ENCODE measurements at regions not wholly inside any gene's neighbourhood (a gene's known extent, or its start where the extent isn't known, plus 50 kb on each side); places are given as distances from the start of the nearest gene placed in this dataset.

- no peak for DNase-seq
Observed at GRCh38 chr6:54991761-54992330, 145.3 kb downstream of the FAM83B start.

- DNase-seq: peak; percentile 1
Observed at GRCh38 chr6:54992789-54993188, 146.2 kb downstream of the FAM83B start.

- DNase-seq: no peak
Observed at GRCh38 chr6:54993294-54993693, 146.7 kb downstream of the FAM83B start.

GRCh38 chr6:54993948-54994347 is 147.4 kb downstream of the FAM83B start:
- DNase-seq: no peak

- DNase-seq: no peak
Observed at GRCh38 chr6:54998576-54998975, 152.0 kb downstream of the FAM83B start.

GRCh38 chr6:55003719-55004430 is 157.3 kb downstream of the FAM83B start:
- no peak for DNase-seq

GRCh38 chr6:55009131-55009530 is 162.6 kb downstream of the FAM83B start:
- DNase-seq: no peak

GRCh38 chr6:55011034-55011433 is 163.3 kb upstream of the HCRTR2 start:
- peak; percentile 6 for DNase-seq

GRCh38 chr6:55012454-55012853 is 161.9 kb upstream of the HCRTR2 start:
- DNase-seq: no peak

- DNase-seq: no peak
Observed at GRCh38 chr6:55014321-55015088, 159.8 kb upstream of the HCRTR2 start.

- no peak for DNase-seq
Observed at GRCh38 chr6:55016261-55016660, 158.1 kb upstream of the HCRTR2 start.

GRCh38 chr6:55017555-55018300 is 156.6 kb upstream of the HCRTR2 start:
- DNase-seq: no peak

GRCh38 chr6:55019591-55019990 is 154.7 kb upstream of the HCRTR2 start:
- no peak for DNase-seq

GRCh38 chr6:55023230-55023629 is 151.1 kb upstream of the HCRTR2 start:
- DNase-seq: peak; percentile 93

GRCh38 chr6:55033016-55033546 is 141.2 kb upstream of the HCRTR2 start:
- DNase-seq: peak; percentile 21

- peak; percentile 79 for DNase-seq
Observed at GRCh38 chr6:55034752-55035151, 139.6 kb upstream of the HCRTR2 start.

GRCh38 chr6:55040102-55040848 is 134.0 kb upstream of the HCRTR2 start:
- DNase-seq: peak; percentile 92

- DNase-seq: no peak
Observed at GRCh38 chr6:55046869-55047422, 127.4 kb upstream of the HCRTR2 start.

- DNase-seq: peak; percentile 95
Observed at GRCh38 chr6:55047451-55048044, 126.8 kb upstream of the HCRTR2 start.

- no peak for DNase-seq
Observed at GRCh38 chr6:55049866-55050265, 124.4 kb upstream of the HCRTR2 start.

- no peak for DNase-seq
Observed at GRCh38 chr6:55052846-55053245, 121.5 kb upstream of the HCRTR2 start.

GRCh38 chr6:55058682-55059081 is 115.6 kb upstream of the HCRTR2 start:
- no peak for DNase-seq

Measured in MV-4-11 (cell line).